Transverse colon (tissue), 4 donors: ENCODE measurements at regions not wholly inside any gene's neighbourhood (a gene's known extent, or its start where the extent isn't known, plus 50 kb on each side); places are given as distances from the start of the nearest gene placed in this dataset.

Source experiments
- CTCF ChIP-seq, 5 experiments: fragments of 200-600 bp in 3 of 5; fragments of 450-650 bp in 2 of 5; sonication (generic) in 3 of 5; IDR thresholded peaks; 1 replicate in 2 of 5; 2 replicates in 3 of 5; pipeline ENCODE4 v1.5.1; 2016 to 2017; ENCODE audit warnings: antibody characterized with exemption in 5 of 5, inconsistent platforms in 3 of 5, mild to moderate bottlenecking in 2 of 5, moderate library complexity in 1 of 5
- EP300 ChIP-seq: sonication (generic); formaldehyde crosslinking; IDR thresholded peaks from one replicate; pipeline ENCODE4 v1.6.1; 2017; ENCODE audit warnings: antibody characterized with exemption, low read depth
- POLR2A ChIP-seq: fragments of 450-650 bp; IDR thresholded peaks from one replicate; pipeline ENCODE4 v1.6.1; 2016; ENCODE audit warnings: antibody characterized with exemption, mild to moderate bottlenecking, moderate library complexity
- POLR2AphosphoS5 ChIP-seq, 3 donors: sonication (generic); formaldehyde crosslinking; IDR thresholded peaks; one replicate each; pipeline ENCODE4 v1.6.1; 2016; ENCODE audit warnings: antibody characterized with exemption in 3 of 3

- no peak for TF ChIP-seq POLR2A
- TF ChIP-seq CTCF (IDR thresholded peaks at IDR 0.05), result no peak
- no peak for TF ChIP-seq EP300
- no peak for TF ChIP-seq POLR2AphosphoS5 (IDR thresholded peaks at IDR 0.05)
These were observed 95.7 kb downstream of the KCTD12 start for GRCh38 chr13:76790526-76790925.
